Esophagus squamous epithelium (tissue), 4 donors: ENCODE measurements at regions not wholly inside any gene's neighbourhood (a gene's known extent, or its start where the extent isn't known, plus 50 kb on each side); places are given as distances from the start of the nearest gene placed in this dataset.

ENCODE experiments used
- POLR2A ChIP-seq, 4 donors: fragments of 450-650 bp; IDR thresholded peaks; one replicate each; pipeline ENCODE4 v1.6.1; 2017; ENCODE audit warnings: antibody characterized with exemption in 4 of 4, mild to moderate bottlenecking in 4 of 4, moderate library complexity in 3 of 4
- TF ChIP-seq, protein P1 (sequence below), 6 experiments: fragments of 450-650 bp in 4 of 6; fragments of 200-600 bp in 2 of 6; sonication (generic) in 2 of 6; IDR thresholded peaks; one replicate each; pipeline ENCODE4 v1.5.1; 2016 to 2019; ENCODE audit warnings: antibody characterized with exemption in 6 of 6, mild to moderate bottlenecking in 4 of 6, moderate library complexity in 4 of 6

DNA sequence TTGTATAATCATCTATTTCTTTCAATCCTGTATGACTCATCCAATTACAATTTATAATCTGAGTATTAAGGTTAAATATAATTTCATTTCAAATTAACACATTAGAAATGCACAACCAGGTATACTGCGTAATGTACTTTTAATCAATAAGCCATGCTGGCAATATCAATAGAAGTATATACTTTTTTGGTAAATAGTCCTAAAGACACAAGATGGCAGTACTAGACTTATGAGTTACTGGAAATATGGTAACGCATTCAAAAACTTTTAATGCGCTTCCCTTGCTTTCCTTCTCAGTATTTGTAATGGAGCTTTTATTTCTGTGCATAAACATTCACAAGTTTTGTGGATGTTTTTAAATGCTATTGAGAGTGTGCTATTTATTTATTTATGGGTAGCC, 1162.0 kb upstream of the TMPRSS15 start:
- TF ChIP-seq, protein P1, sequence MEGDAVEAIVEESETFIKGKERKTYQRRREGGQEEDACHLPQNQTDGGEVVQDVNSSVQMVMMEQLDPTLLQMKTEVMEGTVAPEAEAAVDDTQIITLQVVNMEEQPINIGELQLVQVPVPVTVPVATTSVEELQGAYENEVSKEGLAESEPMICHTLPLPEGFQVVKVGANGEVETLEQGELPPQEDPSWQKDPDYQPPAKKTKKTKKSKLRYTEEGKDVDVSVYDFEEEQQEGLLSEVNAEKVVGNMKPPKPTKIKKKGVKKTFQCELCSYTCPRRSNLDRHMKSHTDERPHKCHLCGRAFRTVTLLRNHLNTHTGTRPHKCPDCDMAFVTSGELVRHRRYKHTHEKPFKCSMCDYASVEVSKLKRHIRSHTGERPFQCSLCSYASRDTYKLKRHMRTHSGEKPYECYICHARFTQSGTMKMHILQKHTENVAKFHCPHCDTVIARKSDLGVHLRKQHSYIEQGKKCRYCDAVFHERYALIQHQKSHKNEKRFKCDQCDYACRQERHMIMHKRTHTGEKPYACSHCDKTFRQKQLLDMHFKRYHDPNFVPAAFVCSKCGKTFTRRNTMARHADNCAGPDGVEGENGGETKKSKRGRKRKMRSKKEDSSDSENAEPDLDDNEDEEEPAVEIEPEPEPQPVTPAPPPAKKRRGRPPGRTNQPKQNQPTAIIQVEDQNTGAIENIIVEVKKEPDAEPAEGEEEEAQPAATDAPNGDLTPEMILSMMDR (IDR thresholded peaks at IDR 0.05), result no peak
- TF ChIP-seq POLR2A (IDR thresholded peaks at IDR 0.05), result no peak
